ENCODE measurements at regions not wholly inside any gene's neighbourhood (a gene's known extent, or its start where the extent isn't known, plus 50 kb on each side); places are given as distances from the start of the nearest gene placed in this dataset.
A peak's percentile ranks its signal among the peaks of the same experiment; 100 is the strongest.

DNA sequence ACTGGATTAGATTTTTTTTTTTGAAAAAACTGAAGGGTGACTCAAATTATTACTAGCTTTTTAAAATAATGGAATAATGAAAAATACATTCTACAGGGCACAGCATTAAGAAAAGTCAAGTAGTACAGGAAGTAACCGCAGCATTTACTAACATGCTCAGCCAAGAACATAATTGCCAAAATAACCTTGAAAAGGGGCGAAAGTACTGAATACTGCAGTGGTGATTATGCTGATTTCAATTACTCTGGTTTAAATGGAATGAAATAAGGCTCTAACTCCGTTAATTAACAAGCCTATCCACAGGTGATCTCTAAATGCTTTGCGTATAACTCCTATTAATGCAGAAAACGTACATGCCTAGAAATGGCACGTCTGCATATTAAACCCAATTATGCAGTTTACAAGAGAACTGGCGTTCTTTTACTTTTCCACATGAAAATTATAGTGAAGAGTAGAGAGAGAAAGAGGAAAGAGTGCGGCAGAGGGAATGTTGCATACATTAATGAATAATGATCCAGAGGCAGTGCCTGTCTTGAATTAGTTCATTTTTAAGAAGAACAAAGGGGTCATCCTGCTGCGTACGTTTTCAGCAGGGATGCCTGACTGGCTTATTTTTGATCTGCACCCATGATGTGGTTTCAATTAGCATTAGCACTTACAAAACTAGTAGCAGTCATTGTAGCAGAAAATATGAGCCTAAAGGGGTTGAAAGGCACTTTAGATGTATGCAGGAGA lies 612.4 kb downstream of the NYAP2 start:
- DNase-seq, result no peak

DNA sequence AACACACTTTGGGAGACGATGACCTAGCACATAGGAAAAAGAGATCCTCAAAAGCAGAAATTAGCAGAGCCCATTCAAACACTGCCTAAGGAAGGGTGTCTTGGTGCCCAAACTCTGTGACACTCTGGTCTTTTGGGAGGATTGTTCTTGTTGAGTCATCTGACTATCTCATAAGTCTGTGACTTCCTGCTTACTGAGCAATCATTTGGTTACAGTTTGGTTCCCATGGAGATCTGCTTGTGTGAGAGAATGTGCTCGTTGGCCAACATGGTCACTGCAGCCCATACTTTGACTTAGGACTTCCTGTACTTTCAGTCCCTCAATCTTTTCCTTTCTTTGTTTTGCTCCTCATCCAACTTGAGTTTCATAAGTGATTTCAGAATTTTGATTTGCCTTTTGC lies 602.9 kb downstream of the NYAP2 start:
- peak in 1 of 3 experiments; percentile 12 for DNase-seq

DNA sequence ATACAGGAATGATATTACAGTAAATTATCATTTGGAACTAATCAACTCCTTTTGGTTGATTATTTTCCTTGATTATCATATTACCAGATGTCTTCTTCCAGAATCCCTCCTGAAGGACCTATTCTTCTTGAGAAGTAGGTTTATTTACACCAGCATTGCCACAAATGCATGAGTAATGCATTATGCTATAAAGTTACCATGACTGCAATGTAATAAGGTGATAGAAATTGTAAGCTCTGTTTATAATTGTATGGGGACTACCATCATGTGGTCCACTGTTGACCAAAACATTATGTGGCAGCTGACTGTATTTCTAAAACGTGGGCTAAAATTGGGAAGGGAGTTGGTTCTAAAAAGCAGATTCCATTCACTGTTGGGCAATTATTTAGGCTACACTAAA lies 602.2 kb downstream of the NYAP2 start:
- no peak for DNase-seq

DNA sequence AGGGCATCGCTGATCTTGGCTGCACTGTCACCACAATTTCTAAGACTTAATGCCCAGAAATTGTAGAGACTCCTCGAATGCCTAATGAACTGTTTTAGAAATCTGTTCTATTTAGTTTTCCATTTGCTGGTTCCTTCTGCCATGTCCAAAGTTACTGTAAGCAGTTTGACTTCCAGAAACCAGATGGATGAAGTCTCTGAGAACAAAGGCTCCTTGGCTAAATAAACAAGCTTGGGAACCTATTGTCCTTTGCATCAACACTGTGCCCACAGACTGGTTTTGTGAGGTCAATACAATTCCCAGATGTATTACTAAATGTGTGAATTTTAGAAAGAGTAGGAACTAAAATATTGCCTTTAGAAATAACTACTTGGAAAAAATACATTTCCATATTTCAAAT lies 600.2 kb downstream of the NYAP2 start:
- peak in 1 of 3 experiments; percentile 40 for DNase-seq

DNA sequence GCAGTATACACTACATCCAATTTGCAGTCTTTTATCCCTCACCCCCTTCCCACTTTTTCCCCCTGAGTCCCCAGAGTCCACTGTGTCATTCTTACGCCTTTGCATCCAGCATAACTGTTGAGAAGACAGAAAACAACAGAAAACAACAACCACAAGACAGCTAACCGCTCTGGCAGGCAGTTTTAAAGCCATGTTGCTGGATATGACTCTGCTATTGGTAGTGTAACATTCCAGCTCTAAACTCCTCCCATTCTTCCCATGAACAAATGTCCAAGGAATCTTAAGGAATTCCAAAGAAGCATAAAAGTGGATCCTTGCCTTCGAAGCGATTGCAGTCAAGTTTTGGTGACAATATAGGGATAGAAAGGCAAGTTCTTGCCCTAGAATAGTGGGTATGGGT lies 599.1 kb downstream of the NYAP2 start:
- no peak for DNase-seq

DNA sequence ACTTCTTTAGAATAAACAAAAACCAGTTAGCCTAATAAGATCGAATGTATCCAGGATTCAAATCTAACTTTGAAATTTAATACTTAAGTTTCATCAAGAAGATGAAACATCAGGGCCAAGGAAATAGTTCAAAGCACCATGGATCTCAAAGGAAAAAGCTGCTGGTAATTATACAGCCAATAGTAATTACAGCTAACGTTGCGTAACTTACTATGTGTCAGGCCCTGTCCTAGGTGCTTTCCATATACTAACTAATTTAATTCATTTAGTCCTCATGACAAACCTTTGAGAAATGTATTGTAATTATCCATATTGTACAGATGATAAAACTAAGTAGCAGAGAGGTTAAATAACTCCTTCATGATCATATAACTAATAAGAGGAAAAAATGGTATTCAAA lies 598.6 kb downstream of the NYAP2 start:
- DNase-seq, result no peak

DNA sequence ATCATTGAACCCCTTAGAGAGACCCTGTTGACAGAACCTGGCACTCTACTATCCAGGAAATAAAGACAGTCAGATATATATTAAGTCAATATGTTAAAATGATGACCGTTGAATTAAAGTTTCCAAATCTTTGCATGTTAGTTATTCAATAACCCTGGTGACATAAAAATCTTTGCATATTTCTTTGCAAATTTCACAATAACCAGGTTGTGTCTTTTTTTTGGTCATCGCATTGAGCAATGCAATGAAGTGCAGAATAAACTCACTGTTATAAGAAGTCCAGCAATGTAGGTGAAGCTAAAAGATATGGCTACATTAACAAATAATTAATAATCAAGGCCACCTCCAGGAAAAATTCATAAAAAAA lies 596.9 kb downstream of the NYAP2 start:
- DNase-seq, result no peak

DNA sequence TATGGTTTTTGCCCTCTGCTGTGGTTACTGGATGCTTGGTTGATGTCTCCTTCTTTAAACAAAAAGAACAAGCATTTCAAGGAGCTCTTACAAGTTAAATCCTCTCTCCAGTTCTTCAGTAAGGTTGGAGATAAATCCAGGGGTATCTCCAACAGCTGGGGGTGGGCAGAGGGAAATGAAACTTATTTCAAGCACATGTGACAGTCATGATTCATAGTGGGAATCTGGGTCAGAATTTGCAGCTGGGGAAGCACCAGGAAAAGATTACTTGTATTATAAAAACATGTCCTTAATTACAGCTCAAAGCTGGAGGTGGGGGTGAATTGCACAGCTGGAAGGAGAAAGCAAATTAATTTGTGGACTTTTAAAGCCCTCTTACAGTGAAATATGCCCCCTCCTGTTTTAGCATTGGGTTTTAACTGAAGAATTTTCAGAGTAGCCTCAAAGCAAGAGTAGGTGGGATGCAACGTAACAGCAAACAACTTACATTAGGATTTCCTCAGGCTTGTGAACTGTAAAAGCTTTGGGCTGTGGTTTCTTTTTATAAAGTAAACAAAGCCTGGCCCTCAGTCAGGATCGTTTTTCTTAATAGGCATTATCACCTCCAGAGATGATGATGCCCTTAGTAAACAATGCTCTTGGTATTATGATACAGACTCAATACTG lies 596.4 kb downstream of the NYAP2 start:
- DNase-seq, result peak in 2 of 3 experiments; percentile 37 to 74

DNA sequence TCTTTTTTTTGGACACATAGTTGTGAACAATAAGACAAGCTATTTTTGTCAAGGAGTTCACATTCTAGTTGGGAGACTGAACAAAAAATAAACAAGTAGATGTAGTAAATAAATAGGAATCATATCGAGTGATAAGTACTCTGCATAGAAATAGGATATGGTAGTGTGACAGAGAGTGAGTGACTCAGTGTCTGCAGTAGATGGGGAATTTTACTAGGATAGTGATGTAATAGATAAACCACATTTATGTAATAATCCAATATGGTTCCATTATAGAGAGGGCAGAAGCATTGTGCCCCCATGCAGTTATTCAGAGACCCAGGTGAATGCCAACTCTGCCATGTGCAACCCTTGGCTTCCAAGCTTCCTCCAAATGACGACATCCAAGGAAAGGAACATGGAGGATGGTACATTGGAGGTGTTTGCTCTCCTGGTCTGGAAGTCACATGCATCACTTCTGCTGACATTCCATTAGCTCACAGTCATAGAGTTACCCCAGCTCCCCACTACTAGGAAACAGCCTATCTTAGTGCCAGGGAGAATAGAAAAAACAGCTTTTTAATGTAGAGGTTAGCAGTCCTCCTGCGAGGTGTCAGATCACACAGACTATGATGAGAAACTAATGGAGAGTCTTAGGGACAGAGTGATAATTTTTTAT lies 595.4 kb downstream of the NYAP2 start:
- DNase-seq, result no peak

DNA sequence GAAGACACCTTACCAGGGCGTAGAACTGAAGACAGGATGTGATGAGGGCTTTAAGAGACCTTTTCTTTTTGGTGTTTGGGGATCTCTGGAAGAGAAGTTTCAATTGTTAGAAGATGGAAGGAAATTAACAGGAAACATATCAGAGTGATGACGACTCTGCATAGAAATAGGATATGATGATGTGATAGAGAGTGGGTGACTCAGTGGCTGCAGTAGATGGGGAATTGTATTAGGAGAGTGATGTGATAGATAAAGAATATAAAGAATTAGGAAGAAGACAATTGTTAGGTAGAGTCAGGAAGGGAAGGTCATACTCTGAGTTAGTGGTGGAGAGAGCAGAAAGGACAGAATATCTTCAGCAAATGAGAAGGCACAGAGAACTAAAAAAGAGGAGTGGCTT lies 593.9 kb downstream of the NYAP2 start:
- DNase-seq, result no peak

DNA sequence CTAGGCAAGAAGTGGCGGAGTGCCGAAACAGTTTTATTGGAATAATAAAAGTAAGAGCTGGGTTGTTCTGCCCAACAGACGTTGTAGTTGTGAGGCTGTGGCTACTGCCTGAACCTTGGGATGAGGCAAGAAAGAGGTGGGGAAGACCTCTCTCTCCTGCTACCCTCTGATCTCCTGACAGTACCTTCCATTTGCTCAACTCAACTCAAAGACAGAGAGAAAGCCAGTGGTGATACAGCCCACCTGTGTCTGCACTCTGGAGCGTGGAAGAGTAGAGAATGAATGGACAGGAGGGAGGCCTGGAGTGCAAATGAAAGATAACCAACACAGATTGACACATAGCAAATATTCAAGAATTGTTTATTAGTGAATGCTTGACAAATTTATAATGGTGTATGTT lies 590.3 kb downstream of the NYAP2 start:
- no peak for DNase-seq

DNA sequence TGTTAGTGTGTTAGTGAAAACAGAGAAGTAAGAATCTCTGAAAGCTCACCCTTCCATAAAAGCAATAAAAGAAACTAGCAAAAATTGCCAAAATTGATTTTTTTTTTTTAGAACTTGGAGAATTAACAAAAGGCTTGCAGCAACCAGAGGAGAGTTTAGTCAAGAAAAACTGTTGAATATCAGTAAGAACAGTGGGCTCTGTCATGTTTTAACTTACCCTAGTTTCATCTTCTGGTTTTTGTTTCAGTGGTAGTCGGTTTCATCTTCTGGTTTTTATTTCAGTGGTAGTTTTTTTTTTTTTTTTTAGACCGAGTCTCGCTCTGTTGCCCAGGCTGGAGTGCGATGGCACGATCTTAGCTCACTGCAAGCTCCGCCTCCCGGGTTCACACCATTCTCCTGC lies 580.9 kb downstream of the NYAP2 start:
- DNase-seq, result no peak

DNA sequence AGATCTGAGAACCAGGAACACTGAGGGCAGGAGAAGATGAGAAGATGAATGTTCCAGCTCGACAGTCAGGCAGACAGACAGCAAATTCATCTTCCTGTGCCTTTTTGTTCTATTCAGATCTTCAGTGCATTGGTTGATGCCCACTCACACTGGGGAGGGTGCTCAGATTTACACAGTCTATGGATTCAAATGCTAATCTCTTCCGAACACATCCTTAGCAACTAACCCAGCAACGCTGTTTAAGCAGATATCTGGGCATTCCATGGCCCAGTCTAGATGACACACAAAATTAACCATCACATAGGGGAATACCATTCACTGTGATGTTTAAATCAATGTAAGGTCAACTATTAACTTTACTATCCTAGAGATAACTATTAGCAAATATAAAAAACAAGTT lies 571.9 kb downstream of the NYAP2 start:
- no peak for DNase-seq

DNA sequence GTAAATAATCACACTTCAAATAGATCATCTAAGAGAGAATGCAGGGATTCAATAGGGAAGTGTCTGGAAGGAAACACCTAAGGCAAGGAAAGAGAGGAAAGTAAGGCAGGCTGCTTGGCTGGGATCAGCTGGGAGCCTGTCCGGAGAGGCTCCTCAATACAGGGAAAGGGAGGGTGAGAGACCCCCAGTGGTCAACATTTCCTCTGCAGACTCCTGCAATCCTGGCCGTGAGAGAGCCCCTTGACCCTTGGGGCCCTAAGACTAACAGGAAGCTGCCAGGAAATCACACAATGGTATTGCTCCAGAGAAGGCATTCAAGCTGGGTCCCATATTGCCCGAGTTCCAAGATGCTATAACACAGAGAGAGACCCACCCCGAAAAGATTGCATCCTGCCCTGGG lies 549.4 kb downstream of the NYAP2 start:
- no peak for DNase-seq

DNA sequence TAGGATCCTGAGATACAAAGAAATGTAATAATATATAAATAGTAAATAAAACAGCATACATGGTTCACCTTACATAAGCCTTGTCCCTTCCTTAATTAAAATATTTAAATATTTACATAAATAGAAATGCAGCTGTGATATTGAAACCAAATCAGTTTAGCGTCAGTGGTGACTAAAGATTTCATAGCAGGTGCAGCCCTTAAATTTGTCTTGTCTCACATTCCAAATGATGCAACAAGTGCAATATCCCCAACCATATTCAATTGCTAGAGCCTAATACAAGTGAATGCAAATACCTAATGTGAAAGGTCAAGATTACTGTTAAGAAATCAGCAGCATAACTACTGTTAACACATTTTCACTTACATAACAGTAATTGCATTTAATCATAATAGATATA lies 539.5 kb downstream of the NYAP2 start:
- no peak for DNase-seq

DNA sequence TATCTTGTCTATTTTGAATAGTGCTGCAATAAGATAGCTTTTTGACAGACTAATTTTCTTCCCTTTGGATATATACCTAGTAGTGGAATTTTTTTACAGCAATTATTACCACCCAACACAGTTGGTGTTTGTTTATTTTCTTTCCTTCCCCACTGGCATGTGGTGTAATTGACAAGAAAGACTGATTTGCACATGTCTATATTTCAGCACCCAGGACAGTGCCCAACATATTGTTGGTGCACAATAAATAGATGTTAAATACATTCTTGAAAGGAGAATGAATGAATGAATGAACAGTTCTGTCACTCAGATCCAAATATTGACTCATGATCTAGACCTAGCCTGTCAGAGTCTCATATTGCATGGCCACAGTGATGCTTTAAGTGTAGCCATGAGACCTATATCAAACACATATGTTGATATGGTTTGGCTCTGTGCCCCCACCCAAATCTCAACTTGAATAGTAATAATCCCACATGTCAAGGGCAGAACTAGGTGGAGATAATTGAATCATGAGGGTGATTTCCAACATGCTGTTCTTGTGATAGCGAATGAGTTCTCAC lies 538.2 kb downstream of the NYAP2 start:
- DNase-seq, result no peak

DNA sequence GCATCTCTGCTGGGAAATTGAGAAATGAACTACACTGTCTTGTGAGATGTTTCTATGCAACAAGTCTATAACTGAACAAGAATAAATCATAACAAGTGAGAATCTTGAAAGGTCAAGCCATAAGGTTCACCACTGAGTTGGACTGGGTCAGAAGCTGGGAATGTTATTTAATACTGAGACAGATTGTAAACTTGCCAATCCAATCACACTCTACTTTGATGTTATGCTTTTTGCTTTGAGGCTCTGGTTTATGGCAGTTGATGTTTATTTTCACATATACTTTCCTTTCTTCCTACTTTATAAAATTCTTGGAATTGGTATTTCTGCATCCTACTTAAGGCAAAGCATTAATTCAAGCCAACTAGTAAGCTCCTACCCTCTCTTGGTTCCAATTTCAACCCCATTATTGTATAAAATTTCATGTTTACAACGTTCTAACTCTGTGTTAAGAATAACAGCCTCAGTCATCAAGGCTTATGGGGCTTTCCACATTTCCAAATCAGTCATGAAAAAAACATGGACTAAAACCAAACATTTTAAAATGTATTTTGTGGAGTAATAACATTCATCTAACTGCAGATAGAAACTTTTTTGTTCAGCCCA lies 533.4 kb downstream of the NYAP2 start:
- no peak for DNase-seq

DNA sequence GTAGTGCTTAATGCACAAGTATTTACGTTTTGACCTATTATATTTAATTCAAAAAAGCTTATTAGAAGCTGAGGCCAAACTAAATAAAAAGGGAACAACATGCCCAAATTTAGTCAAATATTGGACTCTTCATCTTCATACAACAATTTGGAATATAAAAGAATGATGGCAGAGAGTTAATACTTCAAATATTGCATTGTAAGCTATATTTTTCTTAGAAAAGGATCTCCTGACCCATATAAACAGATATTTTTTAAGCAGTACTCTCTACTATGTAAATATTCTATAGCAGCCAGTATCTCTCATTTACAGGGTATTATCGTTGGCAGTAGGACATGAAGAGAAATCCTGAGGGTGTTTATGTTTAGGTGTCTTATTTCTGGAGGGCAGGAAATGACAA lies 531.2 kb downstream of the NYAP2 start:
- no peak for DNase-seq

DNA sequence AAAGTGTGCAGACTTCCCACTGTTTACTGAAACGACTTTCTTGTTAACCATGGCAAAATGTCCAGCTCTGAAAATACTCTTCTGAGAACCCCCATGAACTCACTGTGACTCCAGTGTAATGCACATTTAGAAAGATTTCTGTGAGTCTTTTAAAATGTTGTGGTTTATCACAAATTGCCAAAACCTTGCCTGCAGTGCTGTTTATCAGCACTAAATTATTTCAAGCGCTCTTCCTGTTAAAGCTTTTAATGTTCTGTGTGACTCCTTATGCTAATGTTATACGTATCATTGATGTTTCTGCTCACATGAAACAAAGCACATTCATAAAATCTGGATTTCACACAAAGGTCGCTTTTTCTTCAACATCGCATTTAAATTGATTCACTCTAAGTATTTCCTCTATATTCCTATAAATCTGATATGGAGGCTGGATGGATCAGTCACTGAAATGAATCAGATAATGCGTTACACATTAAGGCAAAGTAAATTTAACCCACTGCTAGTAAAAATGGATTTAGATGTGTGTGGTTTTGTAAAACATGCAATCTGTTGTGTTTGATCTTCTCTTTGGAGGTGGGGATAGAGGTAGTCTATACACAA lies 521.2 kb downstream of the NYAP2 start:
- no peak for DNase-seq

DNA sequence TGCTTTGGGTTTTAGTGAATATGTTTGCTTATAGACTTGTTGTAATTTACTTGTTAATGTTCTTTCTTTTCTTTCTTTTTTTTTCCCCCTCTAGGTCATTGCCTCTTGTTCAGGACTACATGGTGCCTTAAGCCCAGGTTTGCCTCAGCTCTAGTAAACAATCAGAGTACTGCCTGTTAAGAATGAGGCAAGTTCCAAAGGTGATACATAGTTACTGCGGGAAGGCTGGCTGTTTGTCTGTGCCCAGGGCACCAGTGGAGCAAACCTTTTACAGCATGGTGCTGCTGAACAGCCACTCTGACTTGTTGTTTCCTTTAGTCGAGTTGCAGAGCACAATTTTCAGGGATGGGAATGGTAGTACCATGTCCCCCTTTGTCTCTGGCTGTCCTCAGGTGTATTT lies 517.2 kb downstream of the NYAP2 start:
- DNase-seq, result no peak

DNA sequence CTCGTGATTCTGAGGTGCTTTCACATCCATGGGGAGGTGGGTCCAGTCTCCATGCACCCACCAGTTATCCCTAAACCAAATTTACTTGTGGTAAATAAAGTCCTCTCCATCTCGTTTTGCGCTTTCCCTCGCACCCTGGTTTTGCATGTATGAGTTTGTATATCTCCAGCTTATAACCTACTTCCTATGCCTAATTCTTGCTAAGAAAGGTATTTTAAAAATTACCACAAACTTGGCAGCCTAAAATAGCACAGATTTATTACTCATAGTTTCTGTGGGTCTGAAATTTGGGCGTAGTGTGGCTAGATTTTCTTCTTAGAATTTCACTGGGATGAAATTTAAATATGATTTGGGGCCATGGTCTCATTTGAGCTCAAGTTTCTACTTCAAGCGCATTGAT lies 511.5 kb downstream of the NYAP2 start:
- no peak for DNase-seq

DNA sequence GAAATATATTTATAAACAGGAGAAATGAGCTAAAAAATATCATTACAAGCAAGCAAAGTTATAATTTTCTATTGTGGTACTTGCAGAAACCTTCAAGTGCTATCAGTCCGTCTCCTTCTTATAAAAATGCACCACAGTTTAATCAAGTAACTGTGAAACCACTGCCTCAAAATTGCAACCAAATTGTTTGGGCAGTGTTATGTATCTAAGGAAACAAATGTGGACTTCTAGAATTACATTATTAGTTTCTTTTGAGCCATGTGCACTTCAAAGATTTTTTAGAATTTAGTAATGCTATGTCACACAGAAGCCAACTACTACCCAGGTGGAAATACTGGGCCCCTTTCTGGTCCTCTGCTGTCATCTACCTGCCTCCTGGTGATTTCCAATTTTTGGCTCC lies 495.6 kb downstream of the NYAP2 start:
- DNase-seq, result no peak

Data from NCI-H1417 (cell line).